Kidney (tissue), 13 donors: ENCODE measurements at regions not wholly inside any gene's neighbourhood (a gene's known extent, or its start where the extent isn't known, plus 50 kb on each side); places are given as distances from the start of the nearest gene placed in this dataset.
A peak's percentile ranks its signal among the peaks of the same experiment; 100 is the strongest.

Experiments
- DNase-seq, 5 donors: peaks; one replicate each; pipeline ENCODE4 v3.0.0-alpha.2; 2013 to 2020
- FAIRE-seq: peaks from 2 replicates; lab custom pipeline; 2012; peaks lifted over from hg19 to GRCh38; lab: Jason Lieb, UNC
- H3K27ac ChIP-seq, 2 donors: one replicate each; pipeline ENCODE4 v1.7.0; 2013; ENCODE audit warnings: low read depth in 2 of 2, low read length in 2 of 2, inconsistent platforms in 1 of 2
- H3K27me3 ChIP-seq: one replicate; pipeline ENCODE4 v1.7.1; 2013; ENCODE audit warnings: low read length, inconsistent platforms; ENCODE audit not compliant: control insufficient read depth, insufficient read depth
- H3K36me3 ChIP-seq, 3 donors: one replicate each; pipeline versions ENCODE4 v1.7.0 to v1.7.1; 2013; ENCODE audit warnings: low read length in 3 of 3, control low read depth in 1 of 3, inconsistent platforms in 1 of 3; ENCODE audit not compliant: insufficient read depth in 3 of 3, control insufficient read depth in 2 of 3
- H3K4me1 ChIP-seq, 3 donors: one replicate each; pipeline versions ENCODE4 v1.7.0 to v1.7.1; 2013; ENCODE audit warnings: low read length in 3 of 3, inconsistent platforms in 1 of 3, low read depth in 1 of 3; ENCODE audit not compliant: control insufficient read depth in 2 of 3, insufficient read depth in 2 of 3
- H3K4me3 ChIP-seq, 3 donors: one replicate each; pipeline versions ENCODE4 v1.7.0 to v1.8.1; 2013; ENCODE audit warnings: low read length in 3 of 3, control low read depth in 1 of 3, inconsistent platforms in 1 of 3
- H3K9ac ChIP-seq, 3 donors: one replicate each; pipeline versions ENCODE4 v1.7.0 to v1.7.1; 2013; ENCODE audit warnings: low read length in 3 of 3, control low read depth in 1 of 3, inconsistent platforms in 1 of 3
- H3K9me3 ChIP-seq, 3 donors: one replicate each; pipeline versions ENCODE4 v1.7.0 to v1.7.1; 2013; ENCODE audit warnings: low read length in 3 of 3, control low read depth in 1 of 3, inconsistent platforms in 1 of 3; ENCODE audit not compliant: control insufficient read depth in 2 of 3, insufficient read depth in 1 of 3
- CTCF ChIP-seq: IDR thresholded peaks from 3 replicates; pipeline ENCODE4 v1.5.1; 2012; ENCODE audit warnings: mild to moderate bottlenecking, moderate library complexity, borderline replicate concordance; ENCODE audit not compliant: insufficient read depth; ENCODE audit errors: extremely low read depth
- intact Hi-C: fragments of 100-400 bp; cut with DNase I; formaldehyde crosslinking; loops from one replicate; pipeline ENCODE4 v1.11.1; 2022
- donor health status: control.
- donor health status: control.
- donor health status: control.
- donor health status: control.
- donor health status: control.
- donor health status: DM: yes; HTN: yes; CAD: no.
- donor health status: Normal renal cell carcinoma (clear cell type).

DNA sequence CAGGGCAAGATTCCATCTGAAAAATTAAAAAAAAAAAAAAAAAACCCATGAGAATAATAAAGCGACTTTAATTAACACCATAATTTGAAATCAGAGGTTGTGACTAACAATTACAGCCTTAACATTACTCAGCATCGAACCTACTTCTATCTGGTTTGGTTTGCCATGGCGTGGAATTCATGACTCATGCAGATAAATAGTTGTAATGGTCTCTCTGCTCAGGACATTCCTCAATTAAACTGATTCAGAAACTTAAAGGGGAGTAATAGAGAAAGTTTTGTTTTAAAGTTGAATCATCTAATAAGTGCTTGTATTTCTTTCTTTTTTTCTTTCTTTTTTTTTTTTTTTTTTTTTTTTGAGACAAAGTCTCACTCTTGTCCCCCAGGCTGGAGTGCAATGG is 135.5 kb downstream of the SPATA31D1 start:
- TF ChIP-seq CTCF: no peak
- intact Hi-C loops: no loop called here
- Histone ChIP-seq H3K36me3 (no peaks in the 10 kb centered on the region), H3K9me3 (no peaks in the 10 kb centered on the region), H3K4me1 (no peaks in the 10 kb centered on the region), H3K27me3 (no peaks in the 10 kb centered on the region), H3K4me3 (no peak overlapping the region), H3K9ac (no peak overlapping the region), H3K27ac (no peak overlapping the region)
- DNase-seq (no peak), FAIRE-seq (no peak)

DNA sequence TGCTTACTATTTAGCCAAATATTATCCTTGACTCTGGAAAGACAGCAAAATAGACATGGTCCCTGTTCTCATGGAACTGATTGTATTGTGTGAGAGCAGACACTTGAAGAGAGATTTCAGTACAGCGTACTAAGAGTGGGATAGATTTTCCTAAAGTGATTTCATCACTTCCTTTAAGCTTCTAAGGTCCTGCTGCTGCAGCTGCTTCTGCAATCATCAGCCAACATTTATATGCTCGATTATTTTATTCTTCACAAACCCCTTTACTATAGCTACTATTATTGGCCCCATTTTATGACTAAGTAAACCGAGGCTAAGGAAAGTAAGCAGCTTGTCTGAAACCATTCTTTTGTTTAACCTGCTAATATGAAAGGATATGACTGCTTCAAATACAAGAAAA is 137.7 kb downstream of the SPATA31D1 start:
- no peak overlapping the region for H3K4me3 ChIP-seq
- FAIRE-seq: no peak
- H3K27me3 ChIP-seq: no peaks in the 10 kb centered on the region
- no peak for DNase-seq
- no peaks in the 10 kb centered on the region for H3K4me1 ChIP-seq
- H3K36me3 ChIP-seq: no peaks in the 10 kb centered on the region
- H3K9ac ChIP-seq: no peak overlapping the region
- no peak overlapping the region for H3K27ac ChIP-seq
- no peak for TF ChIP-seq CTCF
- intact Hi-C loops: no loop called here
- no peaks in the 10 kb centered on the region for H3K9me3 ChIP-seq

GRCh38 chr9:82127465-82127864 is 138.9 kb downstream of the SPATA31D1 start:
- Histone ChIP-seq H3K9me3 (no peaks in the 10 kb centered on the region), H3K27ac (no peak overlapping the region), H3K4me1 (no peaks in the 10 kb centered on the region), H3K4me3 (no peak overlapping the region), H3K36me3 (no peaks in the 10 kb centered on the region), H3K27me3 (no peaks in the 10 kb centered on the region), H3K9ac (no peak overlapping the region)
- no peak for TF ChIP-seq CTCF
- DNase-seq: no peak
- intact Hi-C loops: no loop called here
- no peak for FAIRE-seq

DNA sequence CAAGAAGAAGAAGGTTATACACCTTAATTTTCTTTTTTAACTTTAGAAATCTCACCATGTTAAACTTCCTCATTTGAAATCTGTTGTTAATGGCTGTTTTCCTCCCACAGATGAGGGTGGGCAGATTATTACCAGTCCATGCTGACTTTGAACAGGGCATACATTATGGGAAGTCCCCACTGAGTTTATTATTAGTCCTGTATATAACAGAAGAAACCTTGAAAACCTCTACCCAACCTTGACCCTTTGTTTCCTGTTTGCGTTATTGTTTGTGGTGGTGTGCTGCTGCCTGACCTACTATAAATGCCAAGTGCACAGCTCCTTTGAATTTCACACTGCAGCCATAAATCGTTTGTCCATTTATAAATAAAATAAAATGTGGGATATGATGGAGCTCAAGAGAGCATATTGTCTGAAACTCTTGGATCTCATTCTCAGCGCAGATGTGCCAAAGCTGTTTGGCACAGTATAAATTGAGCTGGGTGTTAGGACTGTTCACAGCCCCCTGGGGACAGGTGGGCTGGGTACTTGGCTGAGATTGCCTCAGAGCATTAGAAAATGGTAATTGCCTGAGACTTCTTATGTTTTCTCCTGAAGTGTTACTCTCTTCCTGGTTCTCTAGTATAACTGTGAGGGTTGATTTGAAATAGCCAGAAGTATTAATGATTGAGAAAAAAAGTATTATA is 139.6 kb downstream of the SPATA31D1 start:
- Histone ChIP-seq H3K9ac (no peak overlapping the region), H3K9me3 (no peaks in the 10 kb centered on the region), H3K27ac (no peak overlapping the region), H3K36me3 (no peaks in the 10 kb centered on the region), H3K27me3 (no peaks in the 10 kb centered on the region), H3K4me1 (no peaks in the 10 kb centered on the region), H3K4me3 (no peak overlapping the region)
- TF ChIP-seq CTCF: no peak
- intact Hi-C loops: no loop called here
- FAIRE-seq: no peak
- peak in 1 of 5 donors; percentile 21 for DNase-seq
